Left lung (tissue), 4 donors: ENCODE measurements at regions not wholly inside any gene's neighbourhood (a gene's known extent, or its start where the extent isn't known, plus 50 kb on each side); places are given as distances from the start of the nearest gene placed in this dataset.

ENCODE experiments used
- ATAC-seq: fragments of 200-7000 bp; cut with Tn5 transposase; one replicate; pipeline ENCODE4 v1.9.1; 2020; ENCODE audit warnings: moderate library complexity
- DNase-seq, 4 donors: peaks; one replicate each; pipeline ENCODE4 v3.0.0-alpha.2; 2013 to 2020
- H3K27ac ChIP-seq, 2 donors: fragments of 200-600 bp; sonication (generic) in 1 of 2; one replicate each; pipeline versions ENCODE4 v1.5.0 to v1.8.0; 2020 to 2021
- H3K27me3 ChIP-seq, 2 donors: fragments of 200-600 bp; sonication (generic) in 1 of 2; one replicate each; pipeline versions ENCODE4 v1.5.0 to v1.8.0; 2020 to 2021
- H3K36me3 ChIP-seq, 2 donors: fragments of 200-600 bp; sonication (generic) in 1 of 2; one replicate each; pipeline versions ENCODE4 v1.5.0 to v1.8.0; 2020 to 2021
- H3K4me1 ChIP-seq, 2 donors: fragments of 200-600 bp; one replicate each; pipeline ENCODE4 v1.8.0; 2021
- H3K4me3 ChIP-seq, 2 donors: fragments of 200-600 bp; sonication (generic) in 1 of 2; one replicate each; pipeline versions ENCODE4 v1.5.0 to v1.8.0; 2020 to 2021; ENCODE audit warnings: mild to moderate bottlenecking in 1 of 2
- H3K9me3 ChIP-seq, 2 donors: fragments of 200-600 bp; sonication (generic) in 1 of 2; one replicate each; pipeline versions ENCODE4 v1.5.0 to v1.8.0; 2020 to 2021
- CTCF ChIP-seq, 2 donors: fragments of 200-600 bp; sonication (generic) in 1 of 2; IDR thresholded peaks; one replicate each; pipeline versions ENCODE4 v1.5.0 to v1.8.0; 2021; ENCODE audit warnings: antibody characterized with exemption in 2 of 2
- intact Hi-C, 2 donors: fragments of 100-400 bp; cut with DNase I; formaldehyde crosslinking; loops; one replicate each; pipeline versions ENCODE4 v1.11.2 to v1.14.2; 2022
- donor health status: DM: no; HTN: yes; CAD: no.
- donor health status: DM: no; HTN: no; CAD: no.

DNA sequence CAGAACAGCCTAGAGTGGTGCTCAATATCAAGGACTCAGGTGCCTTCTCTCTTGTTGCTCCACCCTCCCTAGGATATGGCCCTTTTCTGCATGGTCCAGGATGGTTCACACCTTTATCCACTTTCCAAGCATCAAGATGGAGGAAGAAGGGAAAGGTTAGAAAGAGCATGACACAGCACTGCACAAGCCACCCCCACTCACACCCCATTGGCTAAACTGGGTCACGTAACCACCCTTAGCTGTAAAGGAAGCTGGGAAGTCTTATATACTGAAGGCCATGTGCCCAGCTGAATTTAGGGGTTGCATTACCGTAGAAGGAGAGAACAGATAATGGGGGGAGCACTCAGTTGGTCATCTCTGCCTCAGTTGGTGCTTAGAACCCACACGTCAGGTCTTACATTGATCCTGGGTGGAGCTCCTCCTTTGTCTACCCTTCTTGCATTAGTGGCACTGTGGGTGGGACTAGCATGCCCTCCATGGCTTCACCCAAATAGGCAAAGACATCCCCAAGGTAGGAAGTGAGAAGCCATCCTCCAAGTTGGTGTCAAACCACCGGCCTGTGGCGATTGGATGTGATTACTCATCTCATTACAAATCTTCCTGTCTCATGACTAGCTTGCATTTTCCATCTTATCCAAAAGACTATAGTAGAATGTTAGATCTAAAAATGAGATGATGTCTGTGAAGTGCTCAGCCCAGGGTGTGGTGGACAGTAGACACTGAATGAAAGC is 248.5 kb downstream of the HAUS1 start:
- intact Hi-C loops, result no loop called here
- H3K27ac ChIP-seq, result no peak overlapping the region
- no peak for ATAC-seq
- no peaks in the 10 kb centered on the region for H3K9me3 ChIP-seq
- TF ChIP-seq CTCF (IDR thresholded peaks at IDR 0.05), result no peak
- H3K4me1 ChIP-seq, result no peaks in the 10 kb centered on the region
- no peaks in the 10 kb centered on the region for H3K27me3 ChIP-seq
- no peak overlapping the region for H3K4me3 ChIP-seq
- H3K36me3 ChIP-seq, result no peaks in the 10 kb centered on the region
- no peak for DNase-seq

- H3K36me3 ChIP-seq, result no peaks in the 10 kb centered on the region
- DNase-seq (no peak), ATAC-seq (no peak)
- H3K4me3 ChIP-seq, result no peak overlapping the region
- H3K9me3 ChIP-seq, result no peaks in the 10 kb centered on the region
- H3K4me1 ChIP-seq, result no peaks in the 10 kb centered on the region
- intact Hi-C loops, result no loop called here
- no peaks in the 10 kb centered on the region for H3K27me3 ChIP-seq
- no peak overlapping the region for H3K27ac ChIP-seq
- no peak for TF ChIP-seq CTCF (IDR thresholded peaks at IDR 0.05)
These were observed 249.3 kb downstream of the HAUS1 start for GRCh38 chr18:46353460-46353859.

DNA sequence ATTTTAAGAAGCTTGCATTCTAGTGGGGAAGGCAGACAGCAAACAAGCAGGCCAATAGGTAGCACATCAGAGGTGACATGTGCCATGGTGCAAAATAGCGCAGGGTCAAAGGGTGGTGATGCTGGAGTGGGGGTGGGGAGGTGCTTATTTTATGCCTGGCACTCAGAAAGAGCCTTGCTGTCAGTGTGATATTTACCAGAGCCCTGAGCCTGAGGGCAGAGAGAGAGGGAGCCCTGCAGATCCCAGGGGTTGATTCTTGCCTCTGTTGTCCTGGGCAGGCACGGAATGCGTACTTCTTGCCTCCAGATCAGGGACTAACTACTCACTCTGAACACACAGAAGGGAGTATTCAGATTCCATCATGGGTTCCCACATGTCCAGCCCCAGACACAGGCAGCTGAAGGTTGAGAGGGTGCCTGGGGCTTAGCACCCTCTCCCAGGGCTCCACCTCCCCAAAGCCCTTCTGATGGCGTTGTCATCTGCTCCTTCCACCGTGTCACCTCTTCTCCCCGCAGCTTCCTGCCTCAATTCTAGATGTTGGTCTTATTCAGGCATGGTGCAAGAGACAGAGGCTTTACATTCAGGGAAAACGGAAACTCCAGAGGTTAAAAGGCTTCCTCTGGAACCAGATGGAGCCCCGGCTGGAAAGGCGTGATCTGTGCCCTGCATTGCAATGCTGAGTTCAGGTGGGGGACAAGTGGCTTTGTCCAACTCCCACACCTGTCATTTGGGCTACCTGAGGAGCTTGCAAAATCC is 252.3 kb downstream of the HAUS1 start:
- H3K36me3 ChIP-seq, result no peaks in the 10 kb centered on the region
- no peak for DNase-seq
- no peaks in the 10 kb centered on the region for H3K27me3 ChIP-seq
- peaks cover 0 to 7% of the 10 kb centered on the region in 2 donors for H3K9me3 ChIP-seq
- no peak overlapping the region for H3K4me3 ChIP-seq
- ATAC-seq, result no peak
- H3K4me1 ChIP-seq, result no peaks in the 10 kb centered on the region
- no peak overlapping the region for H3K27ac ChIP-seq
- intact Hi-C loops, result no loop called here
- no peak for TF ChIP-seq CTCF (IDR thresholded peaks at IDR 0.05)

DNA sequence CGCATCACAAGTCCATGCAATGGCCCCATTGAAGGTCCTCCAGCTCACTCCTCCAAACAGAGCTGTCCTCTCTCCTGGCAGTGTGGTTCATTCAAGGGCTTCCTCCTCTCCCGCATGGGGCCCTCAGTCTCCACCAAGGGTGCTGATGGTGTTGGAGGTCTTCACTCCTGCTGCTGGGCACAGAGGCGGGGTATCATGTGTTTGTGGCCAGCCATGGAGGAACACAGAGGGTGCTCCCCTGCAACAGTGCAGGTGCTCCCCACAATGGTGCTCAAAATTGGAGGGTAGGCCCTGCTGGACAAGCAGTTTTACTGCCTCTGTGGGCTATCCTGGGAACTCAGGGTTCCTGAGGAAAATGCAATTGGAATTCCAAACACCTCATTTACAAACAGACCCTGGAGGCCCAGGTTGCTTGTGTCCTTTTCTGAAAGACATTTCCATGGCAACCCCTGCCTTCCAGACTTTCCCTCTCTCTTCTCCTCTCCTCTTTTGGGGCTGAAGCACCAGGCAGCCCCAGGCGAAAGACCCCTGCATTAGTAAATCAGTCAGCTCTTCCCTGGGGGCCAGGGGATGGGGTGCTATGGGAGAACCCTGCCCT is 256.0 kb downstream of the HAUS1 start:
- no peak for TF ChIP-seq CTCF (IDR thresholded peaks at IDR 0.05)
- DNase-seq, result no peak
- no peak for ATAC-seq

GRCh38 chr18:46360866-46361265 is 256.7 kb downstream of the HAUS1 start:
- Histone ChIP-seq H3K36me3 (no peaks in the 10 kb centered on the region), H3K4me3 (no peak overlapping the region), H3K4me1 (no peaks in the 10 kb centered on the region), H3K9me3 (peaks cover 0 to 7% of the 10 kb centered on the region in 2 donors), H3K27me3 (no peaks in the 10 kb centered on the region), H3K27ac (no peak overlapping the region)
- ATAC-seq (no peak), DNase-seq (no peak)
- intact Hi-C loops, result no loop called here
- TF ChIP-seq CTCF (IDR thresholded peaks at IDR 0.05), result no peak

More for the DNA sequence above, 256.0 kb downstream of the HAUS1 start:
- Histone ChIP-seq H3K27me3 (no peaks in the 10 kb centered on the region), H3K27ac (no peak overlapping the region), H3K36me3 (no peaks in the 10 kb centered on the region), H3K9me3 (peaks cover 0 to 7% of the 10 kb centered on the region in 2 donors), H3K4me1 (no peaks in the 10 kb centered on the region), H3K4me3 (no peak overlapping the region)
- intact Hi-C loops, result no loop called here
